CD4-positive, alpha-beta T cell treated with Interleukin-21 for 1 hour (primary cell): ENCODE measurements at regions not wholly inside any gene's neighbourhood (a gene's known extent, or its start where the extent isn't known, plus 50 kb on each side); places are given as distances from the start of the nearest gene placed in this dataset.
"Not testable (repeated sequence)": the region's sequence is repeated elsewhere in the genome, so short reads cannot be mapped to it uniquely, and the experiment has no call there.

Experiments
- DNase-seq: peaks from one replicate; pipeline ENCODE4 v3.0.0-alpha.2; 2020

GRCh38 chr16:22722551-22723541 is 91.1 kb upstream of the HS3ST2 start:
- not testable (repeated sequence) for DNase-seq

- DNase-seq, result no peak
Measured at GRCh38 chr16:22726868-22727267, 87.1 kb upstream of the HS3ST2 start.

GRCh38 chr16:22727285-22728166 is 86.4 kb upstream of the HS3ST2 start:
- DNase-seq, result no peak

GRCh38 chr16:22728167-22728836 is 85.7 kb upstream of the HS3ST2 start:
- no peak for DNase-seq

- no peak for DNase-seq
Measured at GRCh38 chr16:22732400-22732799, 81.6 kb upstream of the HS3ST2 start.

GRCh38 chr16:22732959-22733358 is 81.0 kb upstream of the HS3ST2 start:
- DNase-seq, result no peak

- no peak for DNase-seq
Measured at GRCh38 chr16:22734368-22734767, 79.6 kb upstream of the HS3ST2 start.

GRCh38 chr16:22736791-22737190 is 77.2 kb upstream of the HS3ST2 start:
- no peak for DNase-seq

- DNase-seq, result no peak
Measured at GRCh38 chr16:22739077-22739476, 74.9 kb upstream of the HS3ST2 start.

- no peak for DNase-seq
Measured at GRCh38 chr16:22743401-22743800, 70.6 kb upstream of the HS3ST2 start.

GRCh38 chr16:22751104-22751667 is 62.8 kb upstream of the HS3ST2 start:
- DNase-seq, result no peak

GRCh38 chr16:22751685-22752084 is 62.3 kb upstream of the HS3ST2 start:
- DNase-seq, result no peak

- no peak for DNase-seq
Measured at GRCh38 chr16:22753451-22753850, 60.5 kb upstream of the HS3ST2 start.

GRCh38 chr16:22754577-22754976 is 59.4 kb upstream of the HS3ST2 start:
- no peak for DNase-seq

- DNase-seq, result no peak
Measured at GRCh38 chr16:22757202-22757601, 56.8 kb upstream of the HS3ST2 start.

- DNase-seq, result no peak
Measured at GRCh38 chr16:22762486-22762885, 51.5 kb upstream of the HS3ST2 start.

- DNase-seq, result no peak
Measured at GRCh38 chr16:22763437-22764080, 50.4 kb upstream of the HS3ST2 start.
